Stimulated activated CD4-positive, alpha-beta T cell treated with anti-CD3 and anti-CD28 coated beads, Interleukin-12 subunit alpha, Interleukin-12 subunit beta, amount 100 ng/mL, for 4 hours (primary cell): ENCODE measurements at regions not wholly inside any gene's neighbourhood (a gene's known extent, or its start where the extent isn't known, plus 50 kb on each side); places are given as distances from the start of the nearest gene placed in this dataset.

Experiments used
- DNase-seq: peaks from one replicate; pipeline ENCODE4 v3.0.0-alpha.2; 2020

GRCh38 chr5:5044247-5044840, 95.8 kb upstream of the ADAMTS16 start:
- DNase-seq: no peak

DNA sequence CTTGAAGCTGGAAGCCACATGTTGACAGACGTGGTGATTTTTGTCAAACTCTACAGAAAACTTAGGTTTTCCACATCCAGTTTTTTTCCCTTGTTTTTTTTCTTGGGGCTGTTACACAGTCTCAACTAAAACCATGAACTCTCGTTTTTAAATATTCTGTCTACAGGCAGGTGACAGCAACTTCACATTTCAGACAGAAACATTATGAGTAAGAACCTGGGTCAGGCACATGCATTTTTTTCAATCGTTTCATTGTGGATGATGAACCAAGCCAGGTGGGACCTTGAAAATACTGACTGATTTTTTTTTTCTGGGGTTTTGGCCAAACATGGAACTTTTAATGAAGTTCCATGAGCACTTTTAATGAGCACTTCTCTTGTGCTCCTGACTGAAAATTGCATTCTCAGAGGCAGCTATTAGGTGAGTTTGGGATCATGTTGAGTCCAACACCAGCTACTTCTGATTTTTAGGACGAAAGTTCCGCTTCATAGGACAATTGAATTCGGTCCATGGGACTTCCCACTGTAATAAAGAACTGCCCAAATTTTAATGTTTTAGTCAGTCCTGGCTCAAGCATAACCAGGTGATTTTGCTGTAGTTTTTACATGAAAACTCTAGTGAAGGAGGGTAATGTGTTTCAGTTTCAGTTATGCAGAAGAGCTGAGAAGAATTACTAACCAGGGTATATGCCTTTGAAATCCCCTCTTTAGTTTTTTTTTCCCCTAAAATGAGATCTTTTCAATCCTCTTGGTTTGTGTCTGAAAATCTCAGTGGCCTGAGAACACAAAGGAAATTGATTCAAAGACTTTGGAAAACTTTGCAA, 93.2 kb upstream of the ADAMTS16 start:
- DNase-seq: no peak

- no peak for DNase-seq
Measured at GRCh38 chr5:5050801-5051200, 89.3 kb upstream of the ADAMTS16 start.

DNA sequence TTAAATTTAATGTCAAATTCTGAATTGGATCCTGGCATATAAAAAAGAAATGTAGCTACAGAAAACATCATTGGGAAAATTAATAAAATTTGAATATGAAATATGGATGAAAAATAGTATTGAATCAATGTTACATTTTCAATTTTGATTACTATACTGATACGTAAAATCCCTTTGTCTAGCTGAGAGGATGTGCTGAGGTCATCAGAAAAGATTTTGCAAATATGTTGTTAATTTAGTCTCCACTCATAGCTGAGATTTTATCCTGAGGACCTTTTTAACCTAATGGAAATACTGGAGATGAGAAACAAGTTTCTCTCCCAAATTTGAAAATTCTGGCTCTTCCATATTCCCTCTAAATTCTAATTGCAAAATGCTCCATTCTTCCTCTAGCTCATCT, 84.4 kb upstream of the ADAMTS16 start:
- DNase-seq: no peak

- DNase-seq: no peak
Measured at GRCh38 chr5:5061836-5062235, 78.3 kb upstream of the ADAMTS16 start.

DNA sequence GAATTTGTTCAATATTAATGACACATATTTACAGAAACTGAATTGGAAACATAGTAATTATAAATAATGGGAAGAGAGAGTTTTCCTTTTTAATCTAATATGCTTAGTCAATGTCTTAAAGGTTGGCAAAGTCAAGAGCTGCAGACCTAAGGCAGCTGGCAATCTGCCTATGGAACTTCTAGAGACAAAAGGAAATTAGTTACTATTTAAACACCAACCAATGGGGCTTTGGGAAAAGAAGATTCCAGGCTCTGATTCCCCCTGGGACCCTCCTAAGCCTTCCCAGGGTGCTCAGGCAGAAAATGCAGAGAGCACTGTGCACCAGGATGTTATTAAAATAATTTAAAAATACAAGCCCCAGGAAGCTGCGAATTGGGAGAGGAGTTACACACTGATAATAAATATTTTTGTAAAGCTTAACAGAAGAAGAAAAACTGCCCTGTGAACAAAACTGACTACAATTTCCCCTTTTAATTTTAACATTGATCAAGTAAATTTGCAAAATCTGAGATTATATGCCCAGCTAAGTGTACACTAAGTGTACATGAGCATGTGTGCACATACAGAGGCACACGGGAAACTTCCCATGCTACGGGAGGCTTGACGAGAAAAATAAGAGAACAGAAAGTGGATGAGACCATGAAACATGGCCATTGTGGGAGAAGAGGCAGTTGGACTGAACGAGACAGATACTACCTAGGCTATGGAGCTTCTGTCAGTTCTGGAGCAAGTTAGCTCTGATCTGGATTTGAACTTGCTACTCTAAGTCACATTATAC, 77.4 kb upstream of the ADAMTS16 start:
- no peak for DNase-seq

DNA sequence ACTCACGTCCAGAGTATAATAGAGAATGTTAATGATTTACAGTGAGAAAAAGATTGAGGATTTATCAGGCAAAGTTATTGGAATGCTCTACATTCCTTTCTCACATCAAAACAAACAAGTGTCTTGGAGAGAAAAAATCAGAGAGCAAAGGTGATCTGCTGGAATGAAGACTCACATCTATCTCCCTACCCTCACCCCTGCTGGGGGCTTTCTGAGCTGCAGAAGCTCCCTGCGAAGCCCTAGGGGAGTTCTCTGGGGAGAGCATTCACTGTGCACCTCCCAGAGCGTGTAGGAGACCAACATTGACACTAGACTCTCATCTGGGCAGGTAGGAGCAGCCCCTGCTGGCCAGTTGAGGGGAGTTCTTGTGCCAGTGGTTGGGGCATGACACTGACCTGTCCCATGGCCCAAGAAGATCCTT, 76.6 kb upstream of the ADAMTS16 start:
- DNase-seq: no peak

GRCh38 chr5:5065472-5065871, 74.7 kb upstream of the ADAMTS16 start:
- no peak for DNase-seq

DNA sequence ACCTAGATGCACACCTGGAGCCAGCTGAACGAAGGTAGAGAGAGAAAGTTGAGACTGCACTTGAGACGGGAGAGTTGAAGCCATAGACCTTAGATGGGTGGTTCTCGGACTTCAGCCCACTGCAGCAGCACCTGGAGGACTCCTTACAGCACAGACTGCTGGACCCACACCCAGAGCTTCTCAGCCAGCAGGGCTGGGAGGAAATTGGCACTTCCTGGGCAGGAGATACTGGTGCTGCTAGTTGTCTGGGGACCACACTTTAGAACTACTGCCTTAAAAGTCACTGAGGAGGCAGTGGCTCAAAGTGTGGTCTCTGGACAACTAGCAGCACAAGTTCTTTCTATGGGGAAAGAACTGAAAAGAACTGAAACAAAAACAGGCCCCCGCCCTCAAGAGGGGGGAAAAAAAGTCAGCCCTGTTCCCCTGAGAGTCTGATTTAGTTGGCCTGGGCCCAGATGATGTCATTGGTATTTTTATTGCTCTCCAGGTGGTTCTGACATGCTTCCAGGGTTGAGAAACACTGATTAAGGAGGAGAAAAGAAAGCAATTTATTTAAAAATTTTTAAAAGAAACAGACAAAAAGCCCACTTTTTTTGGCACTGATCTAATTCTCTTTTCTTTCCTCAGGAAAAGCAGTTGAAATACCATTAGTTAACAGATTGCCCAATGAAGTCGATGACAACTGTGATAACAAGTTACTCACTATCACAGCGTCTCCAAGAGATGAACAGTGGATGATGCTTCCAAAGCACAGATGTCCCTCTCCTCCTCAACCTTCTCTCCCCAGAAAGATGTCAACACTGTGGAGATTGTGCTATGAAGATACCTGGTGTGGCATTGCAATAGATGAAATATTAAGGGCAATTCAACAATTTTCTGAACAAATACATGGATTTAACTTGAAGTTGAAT, 73.6 kb upstream of the ADAMTS16 start:
- DNase-seq: no peak

DNA sequence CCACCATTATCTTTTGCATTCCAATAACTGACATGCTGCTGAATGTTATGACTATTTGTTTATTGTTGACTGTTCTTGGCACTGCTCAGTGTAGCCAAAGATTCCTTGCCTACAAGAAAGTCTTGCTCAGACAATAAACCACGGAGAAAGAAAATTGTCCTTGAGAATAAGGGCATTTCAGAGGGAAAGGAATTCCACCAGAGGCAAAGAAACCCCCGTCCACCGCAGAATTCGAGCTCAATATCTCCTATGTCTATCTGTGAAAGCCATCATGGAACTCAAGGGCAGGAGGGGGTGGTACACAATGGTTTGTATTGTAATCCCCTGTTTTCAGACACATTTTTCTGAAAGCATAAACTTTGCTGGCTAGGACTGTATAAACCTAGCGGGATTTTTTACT, 70.3 kb upstream of the ADAMTS16 start:
- no peak for DNase-seq

- DNase-seq: no peak
Measured at GRCh38 chr5:5071554-5071953, 68.6 kb upstream of the ADAMTS16 start.

- DNase-seq: no peak
Measured at GRCh38 chr5:5077236-5077635, 62.9 kb upstream of the ADAMTS16 start.

DNA sequence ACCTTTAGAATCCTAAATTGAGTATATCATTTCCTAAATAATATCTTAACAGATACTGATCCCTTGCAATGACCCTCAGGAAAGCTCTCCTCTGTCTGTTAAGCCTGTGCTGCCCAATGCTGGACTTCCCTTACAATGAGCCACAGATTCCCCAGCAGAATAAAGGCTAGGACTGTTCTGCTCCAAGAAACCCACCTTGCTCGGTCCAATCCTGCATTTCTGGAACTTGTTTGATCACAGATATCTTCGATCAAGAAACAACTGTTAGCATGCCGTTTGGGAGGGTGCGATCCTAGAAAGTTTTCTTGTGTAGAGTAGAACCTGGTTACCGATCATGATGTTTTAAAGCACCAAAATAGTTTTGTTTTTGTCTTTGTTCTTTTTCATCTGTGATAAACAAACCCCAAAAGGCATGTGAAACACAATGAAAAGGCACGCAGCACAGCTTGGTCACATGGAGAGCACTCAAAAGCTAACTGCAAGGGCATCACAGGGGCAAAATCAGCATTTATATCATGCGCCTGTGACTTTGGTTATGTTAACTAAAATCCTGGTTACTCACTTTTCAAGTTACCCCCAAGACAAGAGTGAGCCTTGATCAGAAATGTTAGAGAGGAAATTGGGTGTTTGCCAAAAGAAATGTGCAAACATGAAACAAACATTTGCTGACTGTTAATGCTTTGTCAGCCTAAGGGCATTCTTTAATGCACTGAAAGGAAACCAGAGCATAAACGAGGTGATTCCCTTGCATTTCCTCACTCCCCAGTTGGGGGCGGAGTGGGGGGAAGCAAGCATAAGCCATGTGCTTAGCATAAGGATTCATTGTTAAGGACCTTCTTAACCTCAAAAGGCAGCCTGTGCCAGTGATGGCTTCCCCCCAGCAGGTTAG, 61.9 kb upstream of the ADAMTS16 start:
- DNase-seq: no peak

DNA sequence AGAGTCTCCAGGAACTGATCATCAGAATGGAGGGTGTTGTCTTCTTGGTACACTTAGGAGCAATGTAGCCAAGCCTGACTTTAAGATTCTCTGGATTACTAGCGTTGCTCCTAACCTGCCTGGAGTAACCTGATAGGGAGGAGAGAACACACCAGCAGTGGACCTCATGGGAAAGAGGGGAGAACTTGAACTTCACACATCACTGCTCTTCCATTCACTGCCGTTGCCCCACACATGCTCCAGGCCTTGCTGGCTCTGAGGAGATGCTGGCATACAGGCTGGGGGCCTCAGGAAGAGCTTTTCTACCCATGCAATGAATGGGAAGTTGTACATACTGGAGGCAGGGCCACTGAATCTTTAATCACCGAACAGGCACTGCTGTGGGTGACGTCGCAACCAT, 60.3 kb upstream of the ADAMTS16 start:
- DNase-seq: no peak

GRCh38 chr5:5080790-5081189, 59.3 kb upstream of the ADAMTS16 start:
- DNase-seq: no peak

DNA sequence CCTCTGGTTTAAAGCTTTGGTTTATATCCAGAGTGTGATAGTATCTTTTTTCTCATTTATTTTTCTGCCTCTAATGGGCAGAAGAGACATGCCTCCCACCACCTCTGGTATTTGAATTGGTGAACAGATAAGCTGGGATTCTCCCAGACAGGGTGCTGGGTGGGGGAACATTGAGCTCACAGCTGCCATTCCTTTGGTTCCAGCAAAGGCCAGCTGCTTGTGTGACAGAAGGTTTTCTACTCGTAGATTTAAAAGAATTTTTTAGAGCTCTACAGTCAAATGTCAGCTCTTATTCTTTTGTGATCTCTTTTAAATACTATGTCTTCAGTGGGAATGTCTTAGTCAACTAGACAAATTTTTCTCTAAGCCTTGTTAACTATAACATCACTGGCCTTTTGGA, 54.7 kb upstream of the ADAMTS16 start:
- DNase-seq: no peak

GRCh38 chr5:5089895-5090649, 50.1 kb upstream of the ADAMTS16 start:
- no peak for DNase-seq
